SU-DHL-6 (cell line): ENCODE measurements at regions not wholly inside any gene's neighbourhood (a gene's known extent, or its start where the extent isn't known, plus 50 kb on each side); places are given as distances from the start of the nearest gene placed in this dataset.

Source experiments
- CTCF ChIP-seq: fragments of 200-600 bp; sonication (generic); IDR thresholded peaks from one replicate; pipeline ENCODE4 v1.5.1; 2017; ENCODE audit warnings: antibody characterized with exemption, mild to moderate bottlenecking, low read length, moderate library complexity; ENCODE audit not compliant: insufficient read depth, poor library complexity, severe bottlenecking
- EZH2phosphoT487 ChIP-seq: fragments of 200-600 bp; sonication (generic), shearing (Covaris generic); conservative IDR thresholded peaks from 2 replicates; pipeline ENCODE4 v1.6.1; 2018; ENCODE audit warnings: mild to moderate bottlenecking, antibody characterized with exemption, low read length, moderate library complexity, mixed read lengths

GRCh38 chr6:145352382-145353080, 382.8 kb downstream of the EPM2A start:
- TF ChIP-seq CTCF (no peak), EZH2phosphoT487 (no peak)
